ENCODE measurements at regions not wholly inside any gene's neighbourhood (a gene's known extent, or its start where the extent isn't known, plus 50 kb on each side); places are given as distances from the start of the nearest gene placed in this dataset.

DNA sequence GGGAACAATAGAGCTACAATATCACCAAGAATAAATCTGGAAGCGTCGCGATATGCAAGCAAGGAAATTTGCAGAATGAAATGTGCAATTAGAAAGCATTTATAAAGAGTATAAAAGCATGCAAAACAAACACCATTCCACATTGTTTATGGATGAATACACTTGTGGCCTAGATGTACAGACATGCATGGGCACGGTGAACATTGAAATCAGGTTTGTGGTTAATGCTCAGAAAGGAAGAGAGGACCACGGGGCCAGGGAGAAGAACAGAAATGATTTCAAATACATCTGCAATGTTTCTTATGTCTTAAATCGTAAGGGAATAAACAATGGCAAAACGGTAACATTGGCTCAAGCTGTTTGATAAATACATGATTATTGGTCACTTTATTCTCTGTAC is 235.9 kb downstream of the FOXL1 start:
- Histone ChIP-seq H3K4me3 (ENCODE audit: low read length) (no peak overlapping the region), H3K36me3 (ENCODE audit: control insufficient read depth, insufficient read depth, low read length) (no peaks in the 10 kb centered on the region), H3K4me1 (ENCODE audit: control insufficient read depth, insufficient read depth, low read length) (no peaks in the 10 kb centered on the region), H3K27ac (ENCODE audit: low read length) (no peak overlapping the region), H3K9me3 (ENCODE audit: control insufficient read depth, insufficient read depth, low read length) (no peaks in the 10 kb centered on the region), H3K27me3 (ENCODE audit: control insufficient read depth, insufficient read depth, low read length) (no peaks in the 10 kb centered on the region)
- no peak for DNase-seq (ENCODE audit: low read depth, low spot score)
- no CpG with 5 or more reads among the region's 7 CpGs for WGBS (ENCODE audit: insufficient coverage, insufficient read length)

DNA sequence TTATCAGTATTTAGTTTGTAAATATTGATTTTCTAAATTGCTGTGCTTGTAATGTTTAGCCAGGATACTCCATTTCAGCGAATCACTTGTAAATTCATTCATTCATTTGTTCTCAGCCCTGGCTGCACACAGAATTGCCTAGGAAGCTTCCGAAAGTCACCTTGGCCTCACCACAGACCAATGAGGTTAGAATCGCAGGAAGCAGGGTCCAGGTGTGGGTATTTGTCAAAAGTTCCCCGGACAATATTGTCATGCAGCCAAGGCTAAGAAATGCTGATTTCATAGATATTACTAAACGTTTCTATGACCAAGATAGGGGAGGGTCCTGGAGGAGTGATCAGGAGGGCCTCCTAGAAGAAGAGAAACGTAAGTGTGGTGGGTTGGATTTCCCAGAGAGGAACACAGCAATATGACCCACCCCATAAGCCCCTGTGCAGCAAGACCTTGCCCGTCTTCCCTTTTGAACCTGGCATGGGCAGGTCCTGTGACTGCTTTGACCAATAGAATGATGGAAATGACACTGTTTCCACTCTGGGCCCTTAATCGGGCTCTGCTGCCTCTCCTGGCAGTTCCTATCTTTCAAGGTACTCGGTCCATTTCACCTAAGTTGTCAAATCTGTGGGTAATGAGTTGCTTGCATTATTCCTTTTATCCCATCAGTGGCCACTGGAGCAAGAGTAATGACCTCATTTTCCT is 238.7 kb downstream of the FOXL1 start:
- Histone ChIP-seq H3K27me3 (ENCODE audit: control insufficient read depth, insufficient read depth, low read length) (no peaks in the 10 kb centered on the region), H3K4me3 (ENCODE audit: low read length) (no peak overlapping the region), H3K4me1 (ENCODE audit: control insufficient read depth, insufficient read depth, low read length) (no peaks in the 10 kb centered on the region), H3K9me3 (ENCODE audit: control insufficient read depth, insufficient read depth, low read length) (no peaks in the 10 kb centered on the region), H3K36me3 (ENCODE audit: control insufficient read depth, insufficient read depth, low read length) (no peaks in the 10 kb centered on the region), H3K27ac (ENCODE audit: low read length) (no peak overlapping the region)
- no peak for DNase-seq (ENCODE audit: low read depth, low spot score)
- whole genome bisulfite sequencing (ENCODE audit: insufficient coverage, insufficient read length), result no CpG with 5 or more reads among the region's 9 CpGs

DNA sequence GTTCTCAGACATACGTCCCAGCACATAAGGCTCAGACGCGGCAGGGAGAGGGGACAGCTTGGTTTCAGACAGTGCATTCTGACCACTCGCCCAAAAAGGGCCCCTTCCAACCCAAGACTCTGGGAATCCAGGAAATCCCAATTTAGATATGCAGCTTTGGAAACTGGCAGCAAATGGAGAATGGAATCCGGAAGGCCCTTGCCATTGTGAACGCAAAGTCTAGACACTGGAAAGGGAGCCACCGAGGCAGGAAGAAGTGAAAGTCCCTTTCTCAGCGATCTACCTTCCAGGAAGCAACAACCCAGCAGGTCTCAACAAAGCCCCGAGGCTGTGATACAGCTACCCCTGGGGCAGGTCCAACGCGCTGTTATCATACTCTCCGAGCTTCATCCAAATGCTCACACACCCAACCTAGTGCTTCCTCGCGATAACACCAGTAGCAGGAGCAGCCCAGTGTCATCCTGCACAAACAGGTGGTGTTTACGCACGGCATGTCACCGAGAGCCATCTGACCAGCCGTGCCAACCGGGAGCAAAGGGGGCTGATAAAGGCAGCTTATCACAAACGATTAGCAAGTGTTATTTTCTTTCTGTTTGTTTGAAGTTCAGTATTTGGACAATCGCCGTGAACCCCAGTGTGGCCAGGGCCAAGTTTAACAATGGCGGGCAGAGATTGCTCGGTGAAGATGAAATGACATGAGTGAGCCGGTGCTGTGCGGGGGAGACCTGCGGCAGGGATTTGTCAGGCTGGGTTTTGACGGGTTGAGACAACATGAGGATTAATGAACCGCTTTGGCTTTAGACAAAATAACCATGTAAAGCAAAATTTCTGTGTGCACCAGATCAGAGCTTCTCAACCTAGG is 240.6 kb downstream of the FOXL1 start:
- H3K9me3 ChIP-seq (ENCODE audit: control insufficient read depth, insufficient read depth, low read length), result no peaks in the 10 kb centered on the region
- no peak for DNase-seq (ENCODE audit: low read depth, low spot score)
- WGBS (ENCODE audit: insufficient coverage, insufficient read length), result no CpG with 5 or more reads among the region's 29 CpGs

DNA sequence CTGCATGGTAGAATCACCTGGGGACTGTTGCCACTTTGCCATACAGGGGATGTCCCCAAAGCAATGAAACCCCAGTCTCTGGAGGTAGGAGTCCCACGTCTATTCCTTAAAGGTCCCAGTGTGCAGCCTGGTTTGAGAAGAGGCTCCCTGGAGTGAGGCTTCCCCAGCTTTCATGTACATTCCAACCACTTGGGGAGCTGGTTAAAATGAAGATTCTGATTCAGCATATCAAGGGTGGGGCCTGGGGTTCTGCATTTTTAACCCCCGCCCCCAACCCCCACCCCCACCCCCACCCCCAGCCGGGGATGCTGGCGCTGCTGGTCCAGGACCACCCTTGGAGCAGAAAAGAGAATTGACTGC is 241.2 kb downstream of the FOXL1 start:
- no peaks in the 10 kb centered on the region for H3K4me1 ChIP-seq (ENCODE audit: control insufficient read depth, insufficient read depth, low read length)
- WGBS (ENCODE audit: insufficient coverage, insufficient read length), result no CpG with 5 or more reads among the region's 4 CpGs
- H3K27ac ChIP-seq (ENCODE audit: low read length), result no peak overlapping the region
- no peaks in the 10 kb centered on the region for H3K9me3 ChIP-seq (ENCODE audit: control insufficient read depth, insufficient read depth, low read length)
- no peaks in the 10 kb centered on the region for H3K27me3 ChIP-seq (ENCODE audit: control insufficient read depth, insufficient read depth, low read length)
- no peak for DNase-seq (ENCODE audit: low read depth, low spot score)
- H3K4me3 ChIP-seq (ENCODE audit: low read length), result no peak overlapping the region
- no peaks in the 10 kb centered on the region for H3K36me3 ChIP-seq (ENCODE audit: control insufficient read depth, insufficient read depth, low read length)

More for the DNA sequence above, 240.6 kb downstream of the FOXL1 start:
- Histone ChIP-seq H3K36me3 (ENCODE audit: control insufficient read depth, insufficient read depth, low read length) (no peaks in the 10 kb centered on the region), H3K27ac (ENCODE audit: low read length) (no peak overlapping the region), H3K4me1 (ENCODE audit: control insufficient read depth, insufficient read depth, low read length) (no peaks in the 10 kb centered on the region), H3K27me3 (ENCODE audit: control insufficient read depth, insufficient read depth, low read length) (no peaks in the 10 kb centered on the region), H3K4me3 (ENCODE audit: low read length) (no peak overlapping the region)

DNA sequence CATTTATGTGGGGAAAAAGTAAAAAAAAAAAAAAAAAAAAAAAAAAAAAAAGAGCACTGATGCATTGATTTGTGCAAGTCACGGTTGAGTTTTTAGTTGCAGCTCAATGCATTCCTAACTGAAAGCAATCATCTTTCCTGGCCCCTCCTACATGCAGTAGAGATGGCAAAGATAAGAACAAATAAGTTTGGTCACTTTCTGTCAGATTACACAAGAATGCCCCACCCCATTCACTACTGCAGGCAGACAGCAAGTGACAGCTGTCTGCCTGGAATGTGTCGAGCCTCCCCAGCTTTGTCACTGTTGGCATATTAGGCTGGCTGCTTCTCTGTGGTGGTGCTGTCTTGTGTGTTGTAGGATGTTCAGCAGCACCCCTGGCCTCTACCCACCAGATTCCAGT is 243.5 kb downstream of the FOXL1 start:
- no peak overlapping the region for H3K4me3 ChIP-seq (ENCODE audit: low read length)
- no peaks in the 10 kb centered on the region for H3K27me3 ChIP-seq (ENCODE audit: control insufficient read depth, insufficient read depth, low read length)
- H3K4me1 ChIP-seq (ENCODE audit: control insufficient read depth, insufficient read depth, low read length), result peaks cover 1% of the 10 kb centered on the region; the same call in 1 of the 2 replicates
- no peaks in the 10 kb centered on the region for H3K36me3 ChIP-seq (ENCODE audit: control insufficient read depth, insufficient read depth, low read length)
- no peak overlapping the region for H3K27ac ChIP-seq (ENCODE audit: low read length)
- no peaks in the 10 kb centered on the region for H3K9me3 ChIP-seq (ENCODE audit: control insufficient read depth, insufficient read depth, low read length)
- WGBS (ENCODE audit: insufficient coverage, insufficient read length), result no CpG with 5 or more reads among the region's 2 CpGs
- no peak for DNase-seq (ENCODE audit: low read depth, low spot score)

DNA sequence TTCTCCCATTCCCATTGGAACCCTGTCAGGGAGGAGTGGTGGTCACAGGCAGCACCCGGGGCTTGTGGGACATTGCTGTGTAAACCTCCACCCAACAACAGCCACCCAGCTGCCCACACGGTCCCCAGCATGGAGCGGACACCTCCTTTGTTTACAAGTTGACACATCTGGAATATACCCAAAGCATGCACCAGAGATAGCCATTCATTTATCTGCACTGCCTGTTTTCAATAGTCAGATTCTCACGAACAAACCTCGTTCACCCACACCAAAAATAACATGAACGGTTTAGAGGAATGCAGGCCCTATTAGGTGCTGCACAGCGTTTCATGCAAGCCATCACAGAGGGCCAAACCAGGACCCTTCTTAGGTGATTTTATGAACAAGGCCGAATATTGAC is 244.8 kb downstream of the FOXL1 start:
- Histone ChIP-seq H3K4me1 (ENCODE audit: control insufficient read depth, insufficient read depth, low read length) (peaks cover 2% of the 10 kb centered on the region; the same call in 1 of the 2 replicates), H3K4me3 (ENCODE audit: low read length) (no peak overlapping the region), H3K9me3 (ENCODE audit: control insufficient read depth, insufficient read depth, low read length) (no peaks in the 10 kb centered on the region), H3K36me3 (ENCODE audit: control insufficient read depth, insufficient read depth, low read length) (no peaks in the 10 kb centered on the region), H3K27ac (ENCODE audit: low read length) (no peak overlapping the region), H3K27me3 (ENCODE audit: control insufficient read depth, insufficient read depth, low read length) (no peaks in the 10 kb centered on the region)
- DNase-seq (ENCODE audit: low read depth, low spot score), result no peak
- WGBS (ENCODE audit: insufficient coverage, insufficient read length), result no CpG with 5 or more reads among the region's 8 CpGs

DNA sequence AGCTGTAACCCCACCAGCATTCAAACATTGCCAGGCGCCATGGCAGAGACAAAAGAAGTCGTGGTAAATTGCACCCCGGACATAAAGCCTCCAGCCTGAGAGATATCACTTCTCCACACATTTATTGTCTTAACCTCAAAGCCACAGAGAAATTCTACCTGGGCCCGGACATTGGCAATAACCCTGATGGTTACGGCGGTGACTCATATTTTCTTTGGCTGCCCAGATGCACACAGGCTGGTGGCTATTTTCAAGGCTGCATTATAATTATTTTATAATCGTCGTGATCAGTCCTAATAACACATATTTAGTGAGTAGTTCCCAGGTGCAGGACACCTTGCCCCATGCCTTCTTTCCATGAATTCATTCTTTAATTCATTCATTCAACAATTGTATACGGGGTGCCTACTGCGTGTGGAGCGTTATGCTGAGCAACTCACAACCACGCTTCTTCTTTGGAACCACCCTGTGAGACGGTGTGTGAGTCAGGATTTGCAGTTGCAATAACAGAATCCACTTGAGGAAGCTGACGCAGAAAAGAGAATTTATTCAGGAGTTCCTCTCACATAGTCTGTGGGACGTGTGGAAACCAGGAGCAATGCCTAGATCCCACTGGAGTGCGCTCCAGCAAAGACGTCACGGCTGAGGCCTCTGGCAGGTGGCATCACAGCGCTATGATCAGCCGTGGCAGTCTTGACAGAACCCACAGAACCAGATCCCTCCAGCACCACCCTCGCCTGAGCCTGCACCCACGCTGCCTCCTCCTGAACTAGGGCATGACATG is 245.7 kb downstream of the FOXL1 start:
- no CpG with 5 or more reads among the region's 22 CpGs for WGBS (ENCODE audit: insufficient coverage, insufficient read length)
- Histone ChIP-seq H3K4me3 (ENCODE audit: low read length) (no peak overlapping the region), H3K27me3 (ENCODE audit: control insufficient read depth, insufficient read depth, low read length) (no peaks in the 10 kb centered on the region), H3K4me1 (ENCODE audit: control insufficient read depth, insufficient read depth, low read length) (peaks cover 2% of the 10 kb centered on the region; the same call in 1 of the 2 replicates), H3K27ac (ENCODE audit: low read length) (no peak overlapping the region), H3K36me3 (ENCODE audit: control insufficient read depth, insufficient read depth, low read length) (no peaks in the 10 kb centered on the region), H3K9me3 (ENCODE audit: control insufficient read depth, insufficient read depth, low read length) (no peaks in the 10 kb centered on the region)
- DNase-seq (ENCODE audit: low read depth, low spot score), result no peak

DNA sequence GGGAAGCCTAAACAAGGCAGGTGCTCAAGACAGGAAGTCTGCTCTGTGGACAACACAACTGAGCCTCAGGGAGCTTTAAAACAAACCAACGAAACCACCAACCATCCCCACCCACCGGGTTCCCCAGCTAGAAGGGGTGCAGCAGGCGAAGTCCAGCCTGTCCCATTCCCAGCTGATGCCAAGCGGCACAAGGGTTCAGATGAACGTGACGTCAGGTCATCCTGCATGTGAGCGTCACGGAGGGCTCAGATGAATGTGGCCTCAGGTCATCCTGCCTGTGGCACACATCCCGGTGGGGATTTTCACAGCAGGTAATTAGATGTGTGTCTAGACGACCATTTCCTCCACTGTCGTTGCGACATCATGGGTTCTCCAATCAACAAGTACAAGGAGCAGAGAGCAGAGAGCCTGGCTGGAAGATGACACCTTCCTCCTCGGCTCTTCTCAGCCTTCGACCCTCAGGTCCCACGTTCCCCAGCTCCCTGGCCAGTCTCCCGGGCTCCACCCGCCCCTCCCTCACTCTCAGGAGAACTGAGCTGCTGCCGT is 246.5 kb downstream of the FOXL1 start:
- Histone ChIP-seq H3K27ac (ENCODE audit: low read length) (no peak overlapping the region), H3K36me3 (ENCODE audit: control insufficient read depth, insufficient read depth, low read length) (no peaks in the 10 kb centered on the region), H3K4me1 (ENCODE audit: control insufficient read depth, insufficient read depth, low read length) (peaks cover 2% of the 10 kb centered on the region; the same call in 1 of the 2 replicates), H3K4me3 (ENCODE audit: low read length) (no peak overlapping the region), H3K9me3 (ENCODE audit: control insufficient read depth, insufficient read depth, low read length) (no peaks in the 10 kb centered on the region), H3K27me3 (ENCODE audit: control insufficient read depth, insufficient read depth, low read length) (no peaks in the 10 kb centered on the region)
- DNase-seq (ENCODE audit: low read depth, low spot score), result no peak
- WGBS (ENCODE audit: insufficient coverage, insufficient read length), result no CpG with 5 or more reads among the region's 18 CpGs

DNA sequence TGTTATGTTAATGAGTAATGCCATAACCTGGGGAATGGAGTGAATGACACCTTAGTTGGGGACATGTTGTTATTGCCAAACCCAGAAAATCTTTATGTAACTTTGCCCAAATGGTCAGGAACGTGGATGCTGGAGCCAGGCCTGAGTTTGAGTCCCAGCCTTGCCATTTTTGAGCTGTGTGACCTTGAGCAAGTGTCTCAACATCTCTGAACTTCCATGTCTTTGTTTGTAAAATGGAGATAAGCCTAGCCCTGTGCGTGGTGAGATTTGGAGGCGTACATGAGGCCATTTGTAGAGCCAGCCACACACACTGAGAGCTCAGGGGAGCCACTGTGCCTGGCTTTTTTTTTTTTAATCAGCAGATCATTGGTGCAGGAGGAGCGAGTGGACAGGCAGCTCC is 247.3 kb downstream of the FOXL1 start:
- H3K36me3 ChIP-seq (ENCODE audit: control insufficient read depth, insufficient read depth, low read length), result no peaks in the 10 kb centered on the region
- H3K27me3 ChIP-seq (ENCODE audit: control insufficient read depth, insufficient read depth, low read length), result no peaks in the 10 kb centered on the region
- H3K4me1 ChIP-seq (ENCODE audit: control insufficient read depth, insufficient read depth, low read length), result peaks cover 2% of the 10 kb centered on the region; the same call in 1 of the 2 replicates
- WGBS (ENCODE audit: insufficient coverage, insufficient read length), result no CpG with 5 or more reads among the region's 4 CpGs
- H3K4me3 ChIP-seq (ENCODE audit: low read length), result no peak overlapping the region
- H3K9me3 ChIP-seq (ENCODE audit: control insufficient read depth, insufficient read depth, low read length), result no peaks in the 10 kb centered on the region
- no peak overlapping the region for H3K27ac ChIP-seq (ENCODE audit: low read length)
- DNase-seq (ENCODE audit: low read depth, low spot score), result no peak

DNA sequence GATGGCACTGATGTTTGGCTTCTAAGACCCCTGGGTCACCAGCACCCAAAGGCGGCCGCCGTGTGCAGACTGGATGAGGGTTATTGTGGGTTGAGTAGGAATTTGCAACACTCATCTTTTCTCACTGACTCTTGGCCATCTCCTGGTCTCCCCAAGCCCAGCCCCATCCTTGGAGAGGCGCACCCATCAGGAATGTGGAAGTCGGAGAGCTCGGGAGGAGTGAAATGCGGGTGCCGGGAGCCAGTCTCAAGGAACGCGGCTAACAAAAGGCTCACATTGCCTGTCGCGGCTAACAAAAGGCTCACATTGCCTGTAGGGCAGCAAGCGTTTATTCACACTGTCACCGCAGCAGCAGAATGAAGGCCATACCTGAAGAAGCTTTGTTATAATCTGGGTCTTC is 248.6 kb downstream of the FOXL1 start:
- no CpG with 5 or more reads among the region's 14 CpGs for WGBS (ENCODE audit: insufficient coverage, insufficient read length)

More for the DNA sequence above, 248.6 kb downstream of the FOXL1 start:
- Histone ChIP-seq H3K27ac (ENCODE audit: low read length) (no peak overlapping the region), H3K9me3 (ENCODE audit: control insufficient read depth, insufficient read depth, low read length) (no peaks in the 10 kb centered on the region), H3K4me1 (ENCODE audit: control insufficient read depth, insufficient read depth, low read length) (peaks cover 2% of the 10 kb centered on the region; the same call in 1 of the 2 replicates), H3K36me3 (ENCODE audit: control insufficient read depth, insufficient read depth, low read length) (no peaks in the 10 kb centered on the region), H3K27me3 (ENCODE audit: control insufficient read depth, insufficient read depth, low read length) (no peaks in the 10 kb centered on the region), H3K4me3 (ENCODE audit: low read length) (no peak overlapping the region)
- DNase-seq (ENCODE audit: low read depth, low spot score), result no peak

All from iPS DF 6.9 (cell line).